ENCODE measurements at regions not wholly inside any gene's neighbourhood (a gene's known extent, or its start where the extent isn't known, plus 50 kb on each side); places are given as distances from the start of the nearest gene placed in this dataset.

GRCh38 chr16:9297437-9298113 lies 206.1 kb downstream of the HAPSTR1 start:
- DNase-seq (ENCODE audit: low read depth in 2 of 2), result no peak

GRCh38 chr16:9300252-9300651 lies 208.8 kb downstream of the HAPSTR1 start:
- DNase-seq (ENCODE audit: low read depth in 2 of 2), result no peak

DNA sequence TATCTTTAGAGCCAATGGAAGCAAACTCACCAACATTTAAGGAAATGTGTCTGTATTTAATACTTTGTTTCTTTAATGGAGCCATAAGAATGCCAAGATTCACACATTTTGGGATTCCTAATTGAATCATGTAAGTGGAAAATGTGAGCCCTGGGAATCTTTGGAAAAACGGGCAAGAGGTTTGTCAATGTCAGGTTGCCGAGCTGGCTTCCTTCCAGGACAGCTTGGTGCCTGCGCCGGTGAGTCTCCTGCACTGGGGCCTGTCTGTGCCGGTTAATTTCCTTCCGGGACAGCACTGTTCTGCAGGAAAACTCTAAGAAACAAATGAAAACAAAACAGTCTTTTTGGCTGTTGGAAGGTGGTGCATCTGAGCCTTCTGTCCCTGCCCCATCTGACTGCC lies 210.6 kb downstream of the HAPSTR1 start:
- DNase-seq (ENCODE audit: low read depth in 2 of 2), result no peak

- no peak for DNase-seq (ENCODE audit: low read depth in 2 of 2)
Measured at GRCh38 chr16:9306753-9307152, 215.3 kb downstream of the HAPSTR1 start.

DNA sequence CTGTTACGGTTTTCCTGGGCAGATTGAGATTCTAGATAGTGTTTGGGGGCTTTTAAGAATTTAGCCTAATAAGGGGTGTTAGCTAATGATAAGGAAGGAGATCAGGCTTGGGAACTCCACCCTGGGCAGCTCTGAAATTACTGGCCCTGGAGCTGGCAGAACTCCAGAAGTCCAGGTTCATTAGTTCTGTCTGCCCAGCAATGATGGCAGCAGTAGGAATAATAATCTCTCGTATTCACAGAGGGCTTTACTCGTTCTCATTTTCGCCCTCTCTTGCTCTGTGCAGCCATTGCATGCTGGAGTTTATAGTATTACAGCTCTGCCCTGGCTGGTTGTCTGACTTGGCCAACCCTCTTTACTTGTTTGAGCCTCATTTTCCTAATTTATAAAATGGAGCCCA lies 216.0 kb downstream of the HAPSTR1 start:
- DNase-seq (ENCODE audit: low read depth in 2 of 2), result no peak

DNA sequence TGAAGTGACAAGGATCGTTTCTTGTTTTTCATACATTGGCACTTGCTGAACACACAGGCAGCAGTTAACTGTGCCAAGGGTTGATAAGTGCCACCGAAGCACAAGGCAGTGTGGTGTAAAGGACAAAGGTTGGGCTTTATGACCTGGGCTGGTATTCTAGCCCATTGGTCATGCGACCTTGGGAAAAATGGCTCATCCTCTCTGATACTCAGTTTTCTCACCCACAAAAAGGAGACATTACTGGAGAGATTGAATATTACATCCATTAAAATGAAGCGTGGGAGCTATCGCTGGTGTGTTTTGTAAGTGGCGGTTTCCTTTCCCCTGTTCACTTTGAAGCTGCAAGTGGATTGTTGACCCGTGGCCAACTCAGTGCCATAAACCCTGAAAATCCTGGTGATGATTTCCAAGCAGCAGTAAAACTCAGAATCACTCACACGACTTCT lies 216.9 kb downstream of the HAPSTR1 start:
- DNase-seq (ENCODE audit: low read depth in 2 of 2), result no peak

GRCh38 chr16:9308850-9309249 lies 217.4 kb downstream of the HAPSTR1 start:
- no peak for DNase-seq (ENCODE audit: low read depth in 2 of 2)

DNA sequence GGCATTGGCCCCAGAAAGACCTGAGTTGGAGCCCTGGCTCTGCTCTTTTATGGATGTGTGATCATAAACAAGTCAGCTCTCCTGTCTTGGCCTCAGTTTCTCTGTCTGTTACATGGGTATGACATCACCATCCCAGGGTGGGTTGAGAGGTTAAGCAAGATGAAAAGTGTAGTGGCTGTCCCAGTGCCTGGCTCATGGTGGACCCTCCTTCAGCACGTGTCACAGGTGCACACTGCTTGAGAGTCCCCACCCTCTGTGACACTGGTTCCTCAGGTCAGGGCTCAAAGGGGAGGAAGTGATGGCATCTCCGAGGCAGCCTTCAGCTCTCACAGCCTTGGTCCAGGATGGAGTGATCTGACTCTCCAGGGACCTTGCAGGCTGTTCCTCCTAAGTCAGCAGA lies 218.4 kb downstream of the HAPSTR1 start:
- DNase-seq (ENCODE audit: low read depth in 2 of 2), result no peak

DNA sequence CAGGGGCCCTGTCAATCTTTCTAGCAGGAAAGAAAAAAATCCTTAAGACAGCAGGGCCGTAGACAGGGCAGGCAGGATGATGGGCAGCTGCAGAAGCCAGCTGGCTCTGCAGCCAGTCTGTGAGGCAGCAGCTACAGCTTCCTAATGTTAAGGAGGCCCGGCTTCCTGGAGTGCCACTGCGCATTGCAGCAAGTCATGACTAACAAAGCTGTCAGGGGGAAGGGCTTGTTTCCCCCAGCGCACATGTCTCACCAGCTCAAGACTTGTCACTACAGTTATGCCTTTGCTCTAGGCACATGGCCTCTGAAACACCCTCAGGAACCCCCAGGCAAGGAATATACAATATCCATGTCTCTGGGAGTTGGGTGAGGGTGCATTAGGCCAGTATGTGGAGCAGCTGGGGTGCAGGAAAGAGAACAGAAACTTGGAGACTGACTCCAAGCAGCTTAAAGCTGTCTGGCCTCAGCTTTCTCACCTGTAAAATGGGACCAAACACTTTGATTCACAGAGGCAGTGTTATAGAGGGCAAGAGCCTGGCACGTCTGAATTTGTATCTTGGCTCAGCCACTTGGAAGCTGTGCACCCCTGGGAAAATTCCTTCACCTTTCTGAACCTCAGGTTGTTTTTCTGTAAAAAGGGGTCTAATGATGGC lies 220.0 kb downstream of the HAPSTR1 start:
- DNase-seq (ENCODE audit: low read depth in 2 of 2), result no peak

DNA sequence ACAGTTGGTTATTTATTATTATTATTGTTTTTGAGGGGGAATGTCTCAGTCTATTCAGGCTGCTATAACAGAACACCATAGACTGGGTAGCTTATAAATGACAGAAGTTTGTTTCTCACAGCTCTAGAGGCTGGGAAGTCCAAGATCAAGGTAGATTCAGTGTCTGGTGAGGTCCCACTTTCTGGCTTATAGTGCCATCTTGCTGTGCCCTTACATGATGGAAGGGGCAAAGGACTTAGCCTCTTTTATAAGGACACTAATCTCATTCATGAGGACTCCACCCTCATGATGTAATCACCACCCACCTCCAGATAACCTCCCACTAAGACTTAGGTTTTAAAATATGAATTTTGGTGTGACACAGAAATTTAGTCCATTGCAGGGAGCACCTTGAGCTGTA lies 224.6 kb downstream of the HAPSTR1 start:
- no peak for DNase-seq (ENCODE audit: low read depth in 2 of 2)

- DNase-seq (ENCODE audit: low read depth in 2 of 2), result no peak
Measured at GRCh38 chr16:9316615-9317014, 225.2 kb downstream of the HAPSTR1 start.

GRCh38 chr16:9318764-9319163 lies 227.3 kb downstream of the HAPSTR1 start:
- no peak for DNase-seq (ENCODE audit: low read depth in 2 of 2)

- no peak for DNase-seq (ENCODE audit: low read depth in 2 of 2)
Measured at GRCh38 chr16:9322769-9323168, 231.3 kb downstream of the HAPSTR1 start.

- no peak for DNase-seq (ENCODE audit: low read depth in 2 of 2)
Measured at GRCh38 chr16:9323170-9323569, 231.7 kb downstream of the HAPSTR1 start.

GRCh38 chr16:9327253-9327652 lies 235.8 kb downstream of the HAPSTR1 start:
- DNase-seq (ENCODE audit: low read depth in 2 of 2), result no peak

DNA sequence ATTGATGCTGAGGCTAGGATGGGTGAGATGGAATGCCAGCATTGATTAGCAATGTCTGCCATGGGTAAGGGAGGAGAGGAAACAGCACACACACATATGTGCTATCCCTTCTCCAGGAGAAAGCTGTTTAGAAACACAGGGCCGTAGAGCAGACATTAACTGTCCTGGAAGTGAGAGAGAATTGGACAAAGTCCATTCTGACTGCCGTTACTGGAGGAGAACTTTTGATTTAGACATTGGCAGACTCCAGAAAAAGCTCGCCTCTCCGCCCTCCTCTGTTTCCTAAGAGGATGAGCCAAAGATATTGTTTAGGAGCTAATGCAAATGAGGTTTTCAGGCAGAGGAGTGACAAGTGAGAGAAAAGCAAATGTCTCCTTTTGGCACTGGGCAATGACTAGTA lies 237.0 kb downstream of the HAPSTR1 start:
- DNase-seq (ENCODE audit: low read depth in 2 of 2), result no peak

DNA sequence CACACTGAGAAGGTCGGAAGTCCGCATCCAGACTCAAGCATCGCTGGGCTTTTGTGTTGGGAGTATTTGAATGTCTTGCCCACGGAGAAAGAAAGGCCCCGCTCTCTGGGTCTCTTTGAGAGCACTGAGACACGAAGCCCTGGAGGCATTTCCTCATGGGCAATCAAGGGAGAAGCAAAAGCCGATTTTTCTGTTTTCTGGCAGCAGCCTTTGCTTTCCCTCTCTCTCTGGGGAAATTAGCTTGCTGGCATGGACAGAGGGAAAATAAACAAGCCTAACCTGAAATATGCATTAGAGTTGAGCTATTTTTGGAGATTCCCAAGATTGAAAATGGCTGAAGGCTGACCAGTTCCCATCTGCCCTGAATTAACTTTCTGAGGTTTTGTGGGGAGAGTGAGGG lies 238.7 kb downstream of the HAPSTR1 start:
- no peak for DNase-seq (ENCODE audit: low read depth in 2 of 2)

DNA sequence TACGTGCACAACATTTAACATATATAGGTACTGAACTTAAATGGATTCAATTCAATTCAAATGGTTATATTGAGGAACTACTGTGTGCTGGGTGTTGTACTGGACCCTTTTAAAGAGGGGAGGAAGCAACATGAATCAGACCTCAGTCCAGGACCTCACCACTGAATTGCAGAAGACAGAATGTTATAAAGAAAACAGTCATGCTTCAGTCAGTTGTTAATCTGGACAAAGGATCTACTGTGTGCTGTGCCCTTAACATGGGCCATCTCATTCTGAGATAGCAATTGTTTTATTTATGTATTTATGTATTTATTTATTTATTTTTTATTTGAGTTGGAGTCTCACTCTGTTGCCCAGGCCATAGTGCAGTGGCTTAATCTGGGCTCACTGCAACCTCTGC lies 240.1 kb downstream of the HAPSTR1 start:
- no peak for DNase-seq (ENCODE audit: low read depth in 2 of 2)

DNA sequence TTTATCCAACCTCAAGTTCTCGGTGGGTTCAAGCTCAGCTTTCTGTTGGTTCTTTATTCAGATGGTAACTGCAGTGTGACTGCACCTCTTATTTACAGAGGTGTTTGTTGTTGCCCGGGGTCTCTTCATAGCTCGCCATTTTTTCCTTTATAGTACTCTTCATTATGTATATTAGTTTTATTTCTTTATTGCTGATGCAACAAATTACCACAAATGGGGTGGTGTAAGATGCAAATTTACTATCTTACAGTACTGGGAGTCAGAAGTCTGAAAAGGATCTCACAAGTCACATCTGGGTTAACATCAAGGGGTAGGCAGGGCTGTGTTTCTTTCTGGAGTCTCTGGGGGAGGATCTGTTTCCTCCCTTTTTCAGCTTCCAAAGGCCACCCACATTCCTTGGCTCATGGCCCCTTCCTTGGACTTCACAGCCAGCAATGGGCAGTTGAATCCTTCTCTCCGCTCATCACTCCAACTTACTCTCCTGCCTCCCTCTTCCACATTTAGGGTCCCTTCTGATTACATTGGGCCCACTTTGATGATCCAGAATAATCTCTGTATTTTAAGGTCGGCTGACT lies 241.2 kb downstream of the HAPSTR1 start:
- DNase-seq (ENCODE audit: low read depth in 2 of 2), result no peak

DNA sequence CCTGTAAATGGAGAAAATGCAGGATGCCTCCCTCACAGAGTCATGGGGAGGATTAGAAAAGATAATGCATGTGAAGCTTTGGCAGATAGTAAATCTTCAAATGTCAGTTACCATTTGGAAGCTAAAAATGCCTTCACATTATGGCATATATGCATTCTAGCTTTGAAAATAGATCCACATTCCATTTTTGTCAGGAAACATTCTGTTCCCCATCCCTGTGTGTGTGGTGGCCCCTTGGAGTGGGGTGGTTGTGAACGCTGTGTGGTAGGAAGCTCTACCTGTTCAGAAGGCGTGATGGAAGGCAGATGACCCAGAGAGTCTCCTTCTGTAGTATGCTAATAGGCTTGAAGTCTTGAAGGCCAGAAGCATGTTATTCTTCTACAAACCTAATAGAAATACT lies 242.0 kb downstream of the HAPSTR1 start:
- DNase-seq (ENCODE audit: low read depth in 2 of 2), result no peak

GRCh38 chr16:9334103-9334502 lies 242.7 kb downstream of the HAPSTR1 start:
- DNase-seq (ENCODE audit: low read depth in 2 of 2), result no peak

- no peak for DNase-seq (ENCODE audit: low read depth in 2 of 2)
Measured at GRCh38 chr16:9337308-9338032, 246.0 kb downstream of the HAPSTR1 start.

DNA sequence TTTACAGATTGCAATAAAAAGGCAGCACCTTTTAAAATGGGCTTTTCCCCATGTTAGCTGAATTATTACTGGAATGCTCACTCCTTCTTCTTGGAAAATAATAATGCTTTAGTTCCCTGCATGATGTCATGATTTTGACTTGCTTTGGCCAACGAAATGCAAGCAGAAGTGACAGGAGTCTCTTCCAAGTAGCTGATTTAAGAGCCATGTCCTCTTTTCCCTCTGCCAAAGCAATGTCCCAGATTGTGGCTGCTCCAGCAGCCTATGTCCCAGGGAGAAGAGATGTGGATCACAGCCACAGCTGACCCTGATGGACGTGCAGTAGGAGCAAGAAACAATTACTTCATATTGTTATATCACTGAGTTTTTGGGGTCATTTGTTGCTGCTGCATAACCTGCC lies 246.6 kb downstream of the HAPSTR1 start:
- DNase-seq (ENCODE audit: low read depth in 2 of 2), result no peak

Data from stimulated activated CD4-positive, alpha-beta T cell treated with anti-CD3 and anti-CD28 coated beads, Interleukin-15, amount 100 ng/mL, for 48 hours (primary cell).